PC-3 (cell line): ENCODE measurements at regions not wholly inside any gene's neighbourhood (a gene's known extent, or its start where the extent isn't known, plus 50 kb on each side); places are given as distances from the start of the nearest gene placed in this dataset.

Experiments used
- ATAC-seq: fragments of 200-7000 bp; cut with Tn5 transposase; 2 replicates; pipeline ENCODE4 v1.9.1; 2020; ENCODE audit warnings: mild to moderate bottlenecking, moderate library complexity
- BruUV-seq: library from RNA; stranded (reverse); fragments of 400-500 nt; replicated peaks from 2 replicates; lab custom pipeline; 2021; lab: Mats Ljungman, UMichigan
- CTCF ChIA-PET: fragments of 300-600 bp; sonication (Branson Sonifier 250); formaldehyde crosslinking; loops from one replicate; lab custom pipeline; 2022; ENCODE audit warnings: antibody characterized with exemption; lab: Charles Lee
- POLR2A ChIA-PET: fragments of 300-600 bp; sonication (Branson Sonifier 250); formaldehyde crosslinking; loops from one replicate; lab custom pipeline; 2022; ENCODE audit warnings: antibody characterized with exemption; ENCODE audit not compliant: unreplicated experiment; lab: Charles Lee
- DNase-seq: peaks from one replicate; pipeline ENCODE4 v3.0.0-alpha.2; 2015
- H2AFZ ChIP-seq: fragments of 300-600 bp; sonication (generic); 2 replicates; pipeline ENCODE4 v1.6.0; 2016; ENCODE audit warnings: antibody characterized with exemption, low read length
- H3F3A ChIP-seq: fragments of 300-600 bp; sonication (generic); one replicate; pipeline ENCODE4 v1.6.0; 2017; ENCODE audit warnings: antibody characterized with exemption, low read length, control low read depth, mild to moderate bottlenecking; ENCODE audit not compliant: unreplicated experiment
- H3K27ac ChIP-seq: fragments of 300-600 bp; sonication (generic); 2 replicates; pipeline ENCODE4 v1.5.1; 2016; ENCODE audit warnings: mild to moderate bottlenecking, low read length
- H3K27me3 ChIP-seq: fragments of 300-600 bp; sonication (generic); 2 replicates; pipeline ENCODE4 v1.6.1; 2016; ENCODE audit warnings: low read length, mixed read lengths
- H3K36me3 ChIP-seq: fragments of 300-600 bp; sonication (generic); 2 replicates; pipeline ENCODE4 v1.6.1; 2016; ENCODE audit warnings: low read depth, mixed run types, low read length, mixed read lengths
- H3K4me1 ChIP-seq: fragments of 300-600 bp; sonication (generic); 2 replicates; pipeline ENCODE4 v1.5.1; 2016; ENCODE audit warnings: low read length; ENCODE audit not compliant: insufficient read depth
- H3K4me2 ChIP-seq: fragments of 300-600 bp; sonication (generic); 2 replicates; pipeline ENCODE4 v1.6.0; 2016; ENCODE audit warnings: low read length
- H3K4me3 ChIP-seq: fragments of 300-600 bp; sonication (generic); 2 replicates; pipeline ENCODE4 v1.5.1; 2016; ENCODE audit warnings: mild to moderate bottlenecking, low read length, mixed read lengths
- H3K79me2 ChIP-seq: fragments of 300-600 bp; sonication (generic); 2 replicates; pipeline ENCODE4 v1.6.1; 2017; ENCODE audit warnings: low read length, mixed read lengths
- H3K9ac ChIP-seq: fragments of 300-600 bp; sonication (generic); 2 replicates; pipeline ENCODE4 v1.6.0; 2016; ENCODE audit warnings: mild to moderate bottlenecking, low read length
- H3K9me2 ChIP-seq: fragments of 300-600 bp; sonication (generic); replicated peaks from 2 replicates; pipeline ENCODE4 v1.6.1; 2016; ENCODE audit warnings: mixed run types, low read length, mixed read lengths
- H3K9me3 ChIP-seq: fragments of 300-600 bp; sonication (generic); 2 replicates; pipeline ENCODE4 v1.6.1; 2016; ENCODE audit warnings: low read length, mixed read lengths
- H4K20me1 ChIP-seq: fragments of 300-600 bp; sonication (generic); 2 replicates; pipeline ENCODE4 v1.6.1; 2016; ENCODE audit warnings: low read length, mixed read lengths
- EZH2 ChIP-seq: fragments of 300-600 bp; sonication (generic); IDR thresholded peaks from one replicate; pipeline ENCODE4 v1.6.1; 2017; ENCODE audit warnings: antibody characterized with exemption, mild to moderate bottlenecking, low read length; ENCODE audit not compliant: unreplicated experiment
- EZH2phosphoT487 ChIP-seq: fragments of 300-600 bp; sonication (generic); IDR thresholded peaks from 2 replicates; pipeline ENCODE4 v1.6.1; 2018; ENCODE audit warnings: mild to moderate bottlenecking, antibody characterized with exemption, low read length, borderline replicate concordance
- intact Hi-C: fragments of 100-400 bp; cut with micrococcal nuclease; formaldehyde crosslinking; loops from 2 replicates; pipeline ENCODE4 v1.9.0; 2023
- TF ChIP-seq, protein P1 (sequence below): fragments of 300-600 bp; sonication (generic); conservative IDR thresholded peaks from 2 replicates; pipeline ENCODE4 v1.5.1; 2017; ENCODE audit warnings: antibody characterized with exemption, low read depth, mild to moderate bottlenecking, low read length

DNA sequence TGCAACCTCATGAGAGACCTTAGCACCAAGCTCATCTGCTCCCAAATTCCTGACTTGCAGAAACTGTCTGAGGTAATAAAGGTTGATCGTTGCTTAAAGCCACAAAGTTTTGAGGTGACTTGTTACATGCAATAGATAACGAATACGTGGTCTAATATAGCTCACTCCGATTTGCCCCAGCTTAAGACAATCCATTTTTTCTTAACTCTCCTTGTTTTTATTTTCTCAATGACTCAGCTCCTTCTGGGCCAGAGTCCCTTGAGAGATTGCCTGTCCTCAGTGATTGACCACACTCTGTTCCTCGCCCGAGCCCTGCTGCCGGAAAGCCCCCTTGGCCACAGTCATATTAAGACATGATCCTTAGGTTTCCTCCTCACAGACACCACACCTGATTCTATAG lies 63.7 kb upstream of the FANCC start:
- Histone ChIP-seq H3K9ac (no peak overlapping the region), H3K27ac (no peak overlapping the region), H3K9me2 (no peaks in the 10 kb centered on the region), H3K4me3 (no peak overlapping the region), H2AFZ (no peak overlapping the region), H3K79me2 (no peaks in the 10 kb centered on the region), H3F3A (no peaks in the 10 kb centered on the region), H3K36me3 (no peaks in the 10 kb centered on the region), H3K4me1 (peaks cover 32% of the 10 kb centered on the region), H4K20me1 (no peaks in the 10 kb centered on the region), H3K27me3 (no peaks in the 10 kb centered on the region), H3K4me2 (no peak overlapping the region), H3K9me3 (no peaks in the 10 kb centered on the region)
- POLR2A ChIA-PET = no interaction called here
- CTCF ChIA-PET = no interaction called here
- TF ChIP-seq EZH2 (no peak), EZH2phosphoT487 (no peak)
- TF ChIP-seq, protein P1, sequence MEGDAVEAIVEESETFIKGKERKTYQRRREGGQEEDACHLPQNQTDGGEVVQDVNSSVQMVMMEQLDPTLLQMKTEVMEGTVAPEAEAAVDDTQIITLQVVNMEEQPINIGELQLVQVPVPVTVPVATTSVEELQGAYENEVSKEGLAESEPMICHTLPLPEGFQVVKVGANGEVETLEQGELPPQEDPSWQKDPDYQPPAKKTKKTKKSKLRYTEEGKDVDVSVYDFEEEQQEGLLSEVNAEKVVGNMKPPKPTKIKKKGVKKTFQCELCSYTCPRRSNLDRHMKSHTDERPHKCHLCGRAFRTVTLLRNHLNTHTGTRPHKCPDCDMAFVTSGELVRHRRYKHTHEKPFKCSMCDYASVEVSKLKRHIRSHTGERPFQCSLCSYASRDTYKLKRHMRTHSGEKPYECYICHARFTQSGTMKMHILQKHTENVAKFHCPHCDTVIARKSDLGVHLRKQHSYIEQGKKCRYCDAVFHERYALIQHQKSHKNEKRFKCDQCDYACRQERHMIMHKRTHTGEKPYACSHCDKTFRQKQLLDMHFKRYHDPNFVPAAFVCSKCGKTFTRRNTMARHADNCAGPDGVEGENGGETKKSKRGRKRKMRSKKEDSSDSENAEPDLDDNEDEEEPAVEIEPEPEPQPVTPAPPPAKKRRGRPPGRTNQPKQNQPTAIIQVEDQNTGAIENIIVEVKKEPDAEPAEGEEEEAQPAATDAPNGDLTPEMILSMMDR = no peak
- peak; percentile 33 for DNase-seq
- intact Hi-C loops = loop anchor here (5.0 kb wide), 1 partner anchor 64 kb away; the partner anchor contains the start of gene FANCC
- no peak for ATAC-seq
- no TSS peak for BruUV-seq

DNA sequence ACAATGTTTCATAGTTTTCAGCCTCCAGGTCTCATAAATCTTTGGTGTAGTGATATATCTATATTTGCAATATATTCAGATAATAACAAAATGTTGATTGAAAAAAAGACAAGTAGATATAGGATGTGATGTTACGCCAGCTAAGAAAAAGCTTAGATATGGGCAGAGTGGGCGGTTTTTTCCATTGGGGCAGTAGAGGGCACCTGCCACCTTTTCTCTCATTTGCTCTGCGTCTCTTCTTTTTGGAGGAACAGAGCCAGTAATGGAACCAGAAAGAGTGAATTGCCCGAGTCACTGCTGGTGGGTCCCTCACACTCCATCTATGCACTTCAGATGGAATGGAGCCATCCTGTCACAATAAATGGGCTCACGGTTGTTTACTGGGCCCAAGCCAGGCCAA lies 62.1 kb upstream of the FANCC start:
- peaks cover 32% of the 10 kb centered on the region for H3K4me1 ChIP-seq
- H3K27ac ChIP-seq = no peak overlapping the region
- H4K20me1 ChIP-seq = no peaks in the 10 kb centered on the region
- ChIA-PET CTCF (no interaction called here), POLR2A (no interaction called here)
- TF ChIP-seq, protein P1 = no peak
- no peak for TF ChIP-seq EZH2phosphoT487
- TF ChIP-seq EZH2 = no peak
- no peak overlapping the region for H2AFZ ChIP-seq
- H3K36me3 ChIP-seq = no peaks in the 10 kb centered on the region
- ATAC-seq (no peak), DNase-seq (no peak)
- H3K79me2 ChIP-seq = no peaks in the 10 kb centered on the region
- intact Hi-C loops = loop anchor here (5.0 kb wide), 1 partner anchor 62 kb away; the partner anchor contains the start of gene FANCC
- H3K27me3 ChIP-seq = no peaks in the 10 kb centered on the region
- no peaks in the 10 kb centered on the region for H3K9me2 ChIP-seq
- H3K9me3 ChIP-seq = no peaks in the 10 kb centered on the region
- no TSS peak for BruUV-seq
- H3F3A ChIP-seq = no peaks in the 10 kb centered on the region
- no peak overlapping the region for H3K9ac ChIP-seq
- H3K4me2 ChIP-seq = no peak overlapping the region
- H3K4me3 ChIP-seq = no peak overlapping the region

DNA sequence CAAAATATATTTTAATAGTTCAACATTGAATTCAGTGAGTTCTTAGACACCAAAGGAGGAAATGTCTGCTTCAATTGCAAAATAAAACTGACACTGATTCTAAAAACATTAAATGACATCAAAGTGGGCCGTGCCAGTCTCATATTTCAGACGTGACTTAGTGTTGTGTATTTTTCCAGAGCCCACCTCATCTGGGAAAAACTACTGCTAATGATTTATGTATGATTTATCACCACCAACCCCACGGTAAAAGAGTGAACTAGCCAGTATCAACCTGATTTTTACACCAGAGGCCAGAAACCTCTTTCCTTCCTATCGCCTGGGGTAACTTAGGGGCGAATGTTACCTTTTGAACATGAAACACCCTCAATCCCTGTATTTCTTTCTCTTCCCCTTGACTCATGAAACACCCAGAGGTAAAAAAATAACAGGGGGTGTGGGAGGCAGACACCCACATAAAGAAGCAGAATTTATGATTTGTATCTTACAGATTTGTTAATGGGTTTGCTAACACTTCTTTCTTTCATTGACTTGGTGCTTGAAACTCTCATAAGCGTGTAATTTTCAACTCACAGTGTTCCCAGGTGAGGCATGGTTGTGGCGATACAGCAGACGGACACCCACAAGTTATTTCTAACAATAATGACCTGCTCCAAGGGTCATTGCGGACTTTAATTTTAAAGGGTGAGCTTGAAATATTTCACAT lies 56.4 kb upstream of the FANCC start:
- Histone ChIP-seq H2AFZ (no peak overlapping the region), H3K9me3 (no peaks in the 10 kb centered on the region), H3K79me2 (no peaks in the 10 kb centered on the region), H3K4me3 (no peak overlapping the region), H3K9me2 (no peaks in the 10 kb centered on the region), H3K9ac (no peak overlapping the region), H3F3A (no peaks in the 10 kb centered on the region), H3K4me2 (no peak overlapping the region), H3K27me3 (no peaks in the 10 kb centered on the region), H3K27ac (no peak overlapping the region), H3K36me3 (no peaks in the 10 kb centered on the region), H3K4me1 (peaks cover 11% of the 10 kb centered on the region), H4K20me1 (no peaks in the 10 kb centered on the region)
- POLR2A ChIA-PET = no interaction called here
- BruUV-seq = no TSS peak
- CTCF ChIA-PET = no interaction called here
- TF ChIP-seq EZH2 = no peak
- TF ChIP-seq EZH2phosphoT487 = no peak
- TF ChIP-seq, protein P1 = no peak
- no peak for DNase-seq
- intact Hi-C loops = no loop called here
- ATAC-seq = no peak
